ENCODE measurements at regions not wholly inside any gene's neighbourhood (a gene's known extent, or its start where the extent isn't known, plus 50 kb on each side); places are given as distances from the start of the nearest gene placed in this dataset.

DNA sequence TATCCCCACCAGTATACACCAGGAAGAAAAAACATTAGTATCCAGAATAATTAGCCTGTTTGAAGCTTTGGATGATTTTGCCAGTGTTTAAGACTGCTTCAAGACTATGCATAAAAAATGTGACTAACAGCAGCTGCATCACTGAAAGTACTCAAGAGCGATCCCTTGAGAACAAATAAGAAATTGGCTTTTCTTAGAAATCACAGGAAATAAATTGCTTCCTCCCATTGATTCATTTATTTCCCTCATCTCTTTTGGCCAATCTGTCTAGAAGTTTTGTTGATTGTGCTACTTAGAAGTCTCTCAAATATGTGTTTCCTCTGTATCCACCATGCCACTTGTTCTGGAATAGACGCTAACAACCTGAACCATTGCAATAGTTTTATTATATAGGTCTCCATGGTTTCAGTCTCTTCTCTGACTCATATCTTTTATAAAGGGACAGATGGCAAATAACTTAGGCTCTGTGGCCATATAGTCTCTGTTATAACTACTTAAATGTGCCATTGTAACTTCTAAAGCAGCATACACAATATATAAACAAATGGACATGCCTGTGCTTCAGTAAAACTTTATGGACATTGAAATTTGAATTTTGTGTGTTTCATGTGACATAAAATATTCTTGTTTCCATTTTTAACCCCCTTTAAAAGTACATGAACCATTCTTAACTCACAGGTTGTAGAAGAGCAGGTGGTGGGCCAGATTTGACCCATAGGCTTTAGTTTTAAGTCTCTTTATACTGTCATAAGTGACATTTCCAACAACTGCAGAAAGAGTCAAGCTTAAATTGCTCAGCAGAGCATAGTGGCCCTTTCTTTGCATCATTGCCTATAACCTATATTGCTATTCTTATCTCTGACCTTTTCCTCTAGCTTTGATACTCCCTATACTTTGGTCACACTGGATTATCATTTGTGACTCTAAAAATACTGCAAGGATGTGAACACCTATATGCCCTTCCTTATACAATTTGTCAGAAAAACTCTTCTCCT is 123.9 kb downstream of the MC4R start (continued):
- TF ChIP-seq ZNF687 (IDR thresholded peaks at IDR 0.05) = no peak
- TF ChIP-seq GATAD2B (conservative IDR thresholded peaks at IDR 0.05; ENCODE audit: low read depth) = no peak
- TF ChIP-seq MLLT1 (IDR thresholded peaks at IDR 0.05) = no peak
- TF ChIP-seq ESRRA (IDR thresholded peaks at IDR 0.05; ENCODE audit: low read length) = no peak
- no peak for TF ChIP-seq YY1 (IDR thresholded peaks at IDR 0.05; ENCODE audit: low read depth, low read length)
- no peak for TF ChIP-seq ATF2 (IDR thresholded peaks at IDR 0.05; ENCODE audit: low read length)
- TF ChIP-seq PRDM15 (CRISPR knock-in tag; IDR thresholded peaks at IDR 0.05) = no peak
- no peak for TF ChIP-seq POLR2A (IDR thresholded peaks at IDR 0.05; ENCODE audit: low read depth, low read length)
- TF ChIP-seq EZH2 (IDR thresholded peaks at IDR 0.05; ENCODE audit: borderline replicate concordance, control insufficient read depth, low read depth, low read length) = no peak
- TF ChIP-seq BCL11A (IDR thresholded peaks at IDR 0.05; ENCODE audit: low read depth, low read length) = no peak

Measured in GM12878 (cell line).